ENCODE measurements at regions not wholly inside any gene's neighbourhood (a gene's known extent, or its start where the extent isn't known, plus 50 kb on each side); places are given as distances from the start of the nearest gene placed in this dataset.

- intact Hi-C loops (cut with micrococcal nuclease) = no loop called here
- Histone ChIP-seq H3K4me3 (replicated peaks in 1 of 2; ENCODE audit: low read depth in 1 of 2, low read length in 2 of 2) (no peak overlapping the region), H3K9me3 (ENCODE audit: control insufficient read depth in 1 of 2, insufficient read depth in 1 of 2, low read depth in 1 of 2, low read length in 2 of 2) (no peaks in the 10 kb centered on the region), H3K4me2 (ENCODE audit: low read length) (peak overlapping the region; percentile 33; the same call in 1 of the 2 replicates), H3K4me1 (ENCODE audit: control insufficient read depth in 1 of 2, insufficient read depth in 2 of 2, low read length in 2 of 2) (peaks cover 0 to 12% of the 10 kb centered on the region in 2 experiments; a peak in 2 of 4 replicates), H3K36me3 (ENCODE audit: control insufficient read depth in 1 of 2, insufficient read depth in 2 of 2, low read length in 2 of 2) (no peaks in the 10 kb centered on the region), H3K27me3 (ENCODE audit: insufficient read depth, low read length) (no peaks in the 10 kb centered on the region; the same call in 1 of the 2 replicates), H3K79me2 (ENCODE audit: insufficient read depth, low read length) (no peaks in the 10 kb centered on the region), H3K9me2 (ENCODE audit: insufficient read depth) (no peaks in the 10 kb centered on the region), H3K27ac (ENCODE audit: low read depth, low read length) (no peak overlapping the region), H3K9ac (ENCODE audit: low read length) (no peak overlapping the region), H2AFZ (ENCODE audit: low read depth, low read length, poor library complexity, severe bottlenecking) (no peak overlapping the region), H4K20me1 (ENCODE audit: insufficient read depth) (no peaks in the 10 kb centered on the region)
- POLR2A ChIA-PET = no interaction called here
- RAD21 ChIA-PET (ENCODE audit: low non-redundant PET in 1 of 2, low total read pairs in 2 of 2, uncharacterized antibody in 2 of 2, unreplicated experiment in 2 of 2) = no interaction called here
- BruUV-seq (replicated peaks) = no TSS peak
- CTCF ChIA-PET = interaction anchor here (0.8 kb wide), 1 partner anchor 35 kb away, joined by 3 read pairs; no protein-coding TSS in a partner anchor
- TF ChIP-seq EZH2 (IDR thresholded peaks at IDR 0.05) = no peak
- TF ChIP-seq CEBPB (IDR thresholded peaks at IDR 0.05; ENCODE audit: low read depth) = peak; percentile 11; the same call in 1 of the 2 replicates
- TF ChIP-seq FOSL1 (IDR thresholded peaks at IDR 0.05; ENCODE audit: low read depth) = peak; percentile 63
- DNase-seq (ENCODE audit: low read depth, low spot score) = no peak
- ATAC-seq = no peak
Measured at GRCh38 chr11:45737056-45737455, 67.9 kb upstream of the SLC35C1 start.

- ATAC-seq (no peak), DNase-seq (ENCODE audit: low read depth, low spot score) (no peak)
- ChIA-PET RAD21 (ENCODE audit: low non-redundant PET in 1 of 2, low total read pairs in 2 of 2, uncharacterized antibody in 2 of 2, unreplicated experiment in 2 of 2) (no interaction called here), POLR2A (no interaction called here), CTCF (no interaction called here)
- Histone ChIP-seq H2AFZ (ENCODE audit: low read depth, low read length, poor library complexity, severe bottlenecking) (no peak overlapping the region), H3K36me3 (ENCODE audit: control insufficient read depth in 1 of 2, insufficient read depth in 2 of 2, low read length in 2 of 2) (no peaks in the 10 kb centered on the region), H4K20me1 (ENCODE audit: insufficient read depth) (no peaks in the 10 kb centered on the region), H3K9ac (ENCODE audit: low read length) (no peak overlapping the region), H3K9me3 (ENCODE audit: control insufficient read depth in 1 of 2, insufficient read depth in 1 of 2, low read depth in 1 of 2, low read length in 2 of 2) (no peaks in the 10 kb centered on the region), H3K27me3 (ENCODE audit: insufficient read depth, low read length) (no peaks in the 10 kb centered on the region; the same call in 1 of the 2 replicates), H3K4me2 (ENCODE audit: low read length) (peak overlapping the region; percentile 33), H3K9me2 (ENCODE audit: insufficient read depth) (no peaks in the 10 kb centered on the region), H3K4me1 (ENCODE audit: control insufficient read depth in 1 of 2, insufficient read depth in 2 of 2, low read length in 2 of 2) (peaks cover 0 to 12% of the 10 kb centered on the region in 2 experiments; a peak in 2 of 4 replicates), H3K4me3 (replicated peaks in 1 of 2; ENCODE audit: low read depth in 1 of 2, low read length in 2 of 2) (no peak overlapping the region), H3K27ac (ENCODE audit: low read depth, low read length) (no peak overlapping the region), H3K79me2 (ENCODE audit: insufficient read depth, low read length) (no peaks in the 10 kb centered on the region)
- TF ChIP-seq CEBPB (IDR thresholded peaks at IDR 0.05; ENCODE audit: low read depth) (0 out of 2 replicates have a peak, but pooled peaks have one; percentile 27), MAX (IDR thresholded peaks at IDR 0.05) (0 out of 2 replicates have a peak, but pooled peaks have one; percentile 12), JUND (IDR thresholded peaks at IDR 0.05) (no peak), ZNF274 (IDR thresholded peaks at IDR 0.05; ENCODE audit: low read depth, low read length) (no peak)
- BruUV-seq (replicated peaks) = no TSS peak
- intact Hi-C loops (cut with micrococcal nuclease) = no loop called here
Measured at GRCh38 chr11:45736424-45736823, 68.5 kb upstream of the SLC35C1 start.
